ENCODE measurements at regions not wholly inside any gene's neighbourhood (a gene's known extent, or its start where the extent isn't known, plus 50 kb on each side); places are given as distances from the start of the nearest gene placed in this dataset.

DNA sequence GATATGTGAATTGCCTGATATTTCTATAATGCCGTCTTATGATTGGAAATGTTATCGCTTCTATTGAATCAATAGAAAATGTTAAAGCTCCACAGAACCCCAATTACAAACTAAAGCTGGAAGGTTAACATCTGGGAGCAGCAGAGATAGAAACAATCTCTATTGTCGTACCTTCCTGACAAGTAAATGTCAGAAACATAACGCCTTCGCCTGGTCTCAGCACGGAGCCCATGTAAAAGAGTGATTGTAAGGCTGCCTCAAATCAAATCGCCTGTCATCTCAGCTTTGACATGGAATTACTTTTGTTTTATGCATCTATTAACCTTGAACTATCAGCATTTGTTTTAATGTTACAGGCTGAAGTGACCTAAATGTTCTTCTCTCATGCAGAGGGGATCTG is 885.9 kb upstream of the PIK3C3 start:
- Histone ChIP-seq H3K9me3 (ENCODE audit: insufficient read depth, low read length) (no peaks in the 10 kb centered on the region), H3K36me3 (ENCODE audit: low read length) (no peaks in the 10 kb centered on the region), H3K9ac (ENCODE audit: low read length) (no peak overlapping the region), H4K20me1 (ENCODE audit: low read depth, low read length) (no peaks in the 10 kb centered on the region), H3K4me2 (ENCODE audit: low read depth, low read length, poor library complexity, severe bottlenecking) (no peak overlapping the region), H3K4me3 (ENCODE audit: insufficient read depth, low read length, poor library complexity, severe bottlenecking) (no peak overlapping the region), H3K27ac (ENCODE audit: low read depth, low read length) (no peak overlapping the region), H3K79me2 (ENCODE audit: insufficient read depth, low read length) (no peaks in the 10 kb centered on the region), H3K27me3 (ENCODE audit: low read length) (no peaks in the 10 kb centered on the region), H2AFZ (ENCODE audit: low read depth, low read length, severe bottlenecking) (no peak overlapping the region), H3K9me2 (replicated peaks; ENCODE audit: insufficient read depth, low read length) (no peaks in the 10 kb centered on the region), H3F3A (ENCODE audit: insufficient read depth) (no peaks in the 10 kb centered on the region)
- TF ChIP-seq EZH2phosphoT487 (conservative IDR thresholded peaks at IDR 0.05; ENCODE audit: low read length) (no peak), CTCF (IDR thresholded peaks at IDR 0.05; ENCODE audit: insufficient read depth, low read length, poor library complexity, severe bottlenecking) (no peak)

DNA sequence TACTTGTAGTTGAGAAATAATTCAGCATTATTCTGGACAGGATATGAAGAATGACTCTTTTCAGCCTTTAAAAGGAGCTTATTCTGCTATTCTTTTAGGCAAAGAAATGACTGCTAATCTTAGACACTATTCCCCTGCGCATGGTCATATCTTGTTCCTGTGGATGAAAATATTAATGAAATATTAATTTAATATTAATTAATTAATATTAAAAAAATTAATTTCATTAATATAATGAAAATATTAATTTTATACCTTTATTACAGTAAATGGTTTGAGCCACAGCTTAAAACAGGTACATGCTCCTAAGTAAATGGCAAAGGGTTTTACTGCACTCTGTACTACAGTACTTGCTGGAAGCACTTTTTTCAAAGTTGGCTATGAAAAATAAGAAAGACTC is 890.1 kb upstream of the PIK3C3 start:
- Histone ChIP-seq H3K4me3 (ENCODE audit: insufficient read depth, low read length, poor library complexity, severe bottlenecking) (no peak overlapping the region), H3K9me2 (replicated peaks; ENCODE audit: insufficient read depth, low read length) (no peaks in the 10 kb centered on the region), H4K20me1 (ENCODE audit: low read depth, low read length) (no peaks in the 10 kb centered on the region), H2AFZ (ENCODE audit: low read depth, low read length, severe bottlenecking) (no peak overlapping the region), H3F3A (ENCODE audit: insufficient read depth) (no peaks in the 10 kb centered on the region), H3K9ac (ENCODE audit: low read length) (no peak overlapping the region), H3K9me3 (ENCODE audit: insufficient read depth, low read length) (no peaks in the 10 kb centered on the region), H3K79me2 (ENCODE audit: insufficient read depth, low read length) (no peaks in the 10 kb centered on the region), H3K36me3 (ENCODE audit: low read length) (no peaks in the 10 kb centered on the region), H3K27ac (ENCODE audit: low read depth, low read length) (no peak overlapping the region), H3K4me2 (ENCODE audit: low read depth, low read length, poor library complexity, severe bottlenecking) (no peak overlapping the region), H3K27me3 (ENCODE audit: low read length) (no peaks in the 10 kb centered on the region)
- no peak for TF ChIP-seq CTCF (IDR thresholded peaks at IDR 0.05; ENCODE audit: insufficient read depth, low read length, poor library complexity, severe bottlenecking)
- no peak for TF ChIP-seq EZH2phosphoT487 (conservative IDR thresholded peaks at IDR 0.05; ENCODE audit: low read length)

- H3K4me2 ChIP-seq (ENCODE audit: low read depth, low read length, poor library complexity, severe bottlenecking) = no peak overlapping the region
- H3K79me2 ChIP-seq (ENCODE audit: insufficient read depth, low read length) = no peaks in the 10 kb centered on the region
- H3F3A ChIP-seq (ENCODE audit: insufficient read depth) = no peaks in the 10 kb centered on the region
- H3K9ac ChIP-seq (ENCODE audit: low read length) = no peak overlapping the region
- H3K9me3 ChIP-seq (ENCODE audit: insufficient read depth, low read length) = no peaks in the 10 kb centered on the region
- no peaks in the 10 kb centered on the region for H3K9me2 ChIP-seq (replicated peaks; ENCODE audit: insufficient read depth, low read length)
- no peaks in the 10 kb centered on the region for H3K36me3 ChIP-seq (ENCODE audit: low read length)
- no peaks in the 10 kb centered on the region for H4K20me1 ChIP-seq (ENCODE audit: low read depth, low read length)
- no peak for TF ChIP-seq CTCF (IDR thresholded peaks at IDR 0.05; ENCODE audit: insufficient read depth, low read length, poor library complexity, severe bottlenecking)
- no peak for TF ChIP-seq EZH2phosphoT487 (conservative IDR thresholded peaks at IDR 0.05; ENCODE audit: low read length)
- no peak overlapping the region for H3K4me3 ChIP-seq (ENCODE audit: insufficient read depth, low read length, poor library complexity, severe bottlenecking)
- H3K27ac ChIP-seq (ENCODE audit: low read depth, low read length) = no peak overlapping the region
- no peak overlapping the region for H2AFZ ChIP-seq (ENCODE audit: low read depth, low read length, severe bottlenecking)
- H3K27me3 ChIP-seq (ENCODE audit: low read length) = no peaks in the 10 kb centered on the region
These were observed 894.1 kb upstream of the PIK3C3 start for GRCh38 chr18:41060967-41061366.

- H3F3A ChIP-seq (ENCODE audit: insufficient read depth) = no peaks in the 10 kb centered on the region
- TF ChIP-seq EZH2phosphoT487 (conservative IDR thresholded peaks at IDR 0.05; ENCODE audit: low read length) = no peak
- H3K36me3 ChIP-seq (ENCODE audit: low read length) = no peaks in the 10 kb centered on the region
- H3K4me2 ChIP-seq (ENCODE audit: low read depth, low read length, poor library complexity, severe bottlenecking) = no peak overlapping the region
- H3K79me2 ChIP-seq (ENCODE audit: insufficient read depth, low read length) = no peaks in the 10 kb centered on the region
- no peak overlapping the region for H3K4me3 ChIP-seq (ENCODE audit: insufficient read depth, low read length, poor library complexity, severe bottlenecking)
- no peak overlapping the region for H2AFZ ChIP-seq (ENCODE audit: low read depth, low read length, severe bottlenecking)
- H3K27me3 ChIP-seq (ENCODE audit: low read length) = no peaks in the 10 kb centered on the region
- H3K9ac ChIP-seq (ENCODE audit: low read length) = no peak overlapping the region
- no peaks in the 10 kb centered on the region for H3K9me2 ChIP-seq (replicated peaks; ENCODE audit: insufficient read depth, low read length)
- H3K9me3 ChIP-seq (ENCODE audit: insufficient read depth, low read length) = no peaks in the 10 kb centered on the region
- H3K27ac ChIP-seq (ENCODE audit: low read depth, low read length) = no peak overlapping the region
- no peaks in the 10 kb centered on the region for H4K20me1 ChIP-seq (ENCODE audit: low read depth, low read length)
These were observed 896.0 kb upstream of the PIK3C3 start for GRCh38 chr18:41059126-41059415.

Data from SU-DHL-6 (cell line).